Smooth muscle cell (in vitro differentiated cells): ENCODE measurements at regions not wholly inside any gene's neighbourhood (a gene's known extent, or its start where the extent isn't known, plus 50 kb on each side); places are given as distances from the start of the nearest gene placed in this dataset.

Experiments
- DNase-seq: peaks from one replicate; lab custom pipeline; 2025; ENCODE audit not compliant: unreplicated experiment; lab: John Stamatoyannopoulos, UW
- H2AFZ ChIP-seq: fragments of 200-600 bp; sonication (generic); 2 replicates; pipeline ENCODE4 v1.6.0; 2016; ENCODE audit warnings: antibody characterized with exemption, low read depth, mild to moderate bottlenecking
- H3F3A ChIP-seq: fragments of 200-600 bp; sonication (generic); 2 replicates; pipeline ENCODE4 v1.6.0; 2017; ENCODE audit warnings: antibody characterized with exemption, low read depth
- H3K27ac ChIP-seq: fragments of 200-600 bp; sonication (generic); 2 replicates; pipeline ENCODE4 v1.5.1; 2016; ENCODE audit warnings: low read depth, mild to moderate bottlenecking
- H3K27me3 ChIP-seq: fragments of 200-600 bp; sonication (generic); 2 replicates; pipeline ENCODE4 v1.6.1; 2016; ENCODE audit warnings: low read depth, mild to moderate bottlenecking
- H3K36me3 ChIP-seq: fragments of 200-600 bp; sonication (generic); 2 replicates; pipeline ENCODE4 v1.5.1; 2016; ENCODE audit warnings: low read depth
- H3K4me1 ChIP-seq: fragments of 200-600 bp; sonication (generic); 2 replicates; pipeline ENCODE4 v1.5.1; 2016; ENCODE audit warnings: low read depth
- H3K4me2 ChIP-seq: fragments of 200-600 bp; sonication (generic); 2 replicates; pipeline ENCODE4 v1.6.0; 2016; ENCODE audit warnings: mild to moderate bottlenecking
- H3K4me3 ChIP-seq: fragments of 200-600 bp; sonication (generic); 2 replicates; pipeline ENCODE4 v1.5.1; 2016; ENCODE audit warnings: mild to moderate bottlenecking
- H3K79me2 ChIP-seq: fragments of 200-600 bp; sonication (generic); 2 replicates; pipeline ENCODE4 v1.6.0; 2016; ENCODE audit warnings: low read depth, mild to moderate bottlenecking
- H3K9ac ChIP-seq: fragments of 200-600 bp; sonication (generic); 2 replicates; pipeline ENCODE4 v1.6.0; 2016; ENCODE audit warnings: low read depth
- H3K9me3 ChIP-seq: fragments of 200-600 bp; sonication (generic); replicated peaks from 2 replicates; pipeline ENCODE4 v1.5.1; 2016; ENCODE audit warnings: low read depth
- H4K20me1 ChIP-seq: fragments of 200-600 bp; sonication (generic); 2 replicates; pipeline ENCODE4 v1.6.0; 2016; ENCODE audit warnings: low read depth
- CTCF ChIP-seq: fragments of 200-600 bp; sonication (generic); IDR thresholded peaks from 2 replicates; pipeline ENCODE4 v1.5.1; 2017; ENCODE audit warnings: borderline replicate concordance, mild to moderate bottlenecking, antibody characterized with exemption; ENCODE audit not compliant: insufficient read depth, poor library complexity, severe bottlenecking
- WGBS: methylation state at CpG from one replicate; pipeline ENCODE4 v1.1.7; 2016; ENCODE audit warnings: low lambda C conversion rate; 5-methylcytosine and 5-hydroxymethylcytosine counted together

GRCh38 chr14:86243158-86243557 lies 713.2 kb downstream of the FLRT2 start:
- Histone ChIP-seq H3K27ac (no peak overlapping the region), H2AFZ (no peak overlapping the region), H3K9ac (no peak overlapping the region), H4K20me1 (no peaks in the 10 kb centered on the region), H3K9me3 (no peaks in the 10 kb centered on the region), H3K27me3 (no peaks in the 10 kb centered on the region), H3K4me2 (no peak overlapping the region), H3K4me1 (no peaks in the 10 kb centered on the region), H3K36me3 (no peaks in the 10 kb centered on the region), H3F3A (no peaks in the 10 kb centered on the region), H3K79me2 (no peaks in the 10 kb centered on the region), H3K4me3 (no peak overlapping the region)
- TF ChIP-seq CTCF, result no peak
- DNase-seq, result no peak

GRCh38 chr14:86237733-86238132 lies 707.8 kb downstream of the FLRT2 start:
- H3K36me3 ChIP-seq, result no peaks in the 10 kb centered on the region
- no peak overlapping the region for H3K9ac ChIP-seq
- H3K4me3 ChIP-seq, result no peak overlapping the region
- H3K9me3 ChIP-seq, result no peaks in the 10 kb centered on the region
- TF ChIP-seq CTCF, result no peak
- H4K20me1 ChIP-seq, result no peaks in the 10 kb centered on the region
- H3F3A ChIP-seq, result no peaks in the 10 kb centered on the region
- no peak overlapping the region for H2AFZ ChIP-seq
- no peak overlapping the region for H3K27ac ChIP-seq
- no peak for DNase-seq
- WGBS, result 72% methylated on average over 4 of the region's 4 CpGs
- H3K4me2 ChIP-seq, result no peak overlapping the region
- H3K4me1 ChIP-seq, result no peaks in the 10 kb centered on the region
- H3K27me3 ChIP-seq, result no peaks in the 10 kb centered on the region
- H3K79me2 ChIP-seq, result no peaks in the 10 kb centered on the region

GRCh38 chr14:86221755-86222154 lies 691.8 kb downstream of the FLRT2 start:
- Histone ChIP-seq H3K9ac (no peak overlapping the region), H3K4me2 (no peak overlapping the region), H3K79me2 (no peaks in the 10 kb centered on the region), H3K36me3 (no peaks in the 10 kb centered on the region), H3K9me3 (no peaks in the 10 kb centered on the region), H3K27ac (no peak overlapping the region), H3K27me3 (no peaks in the 10 kb centered on the region), H3K4me1 (no peaks in the 10 kb centered on the region), H2AFZ (no peak overlapping the region), H4K20me1 (no peaks in the 10 kb centered on the region), H3K4me3 (no peak overlapping the region), H3F3A (no peaks in the 10 kb centered on the region)
- no peak for TF ChIP-seq CTCF
- 31% methylated on average over 3 of the region's 3 CpGs for WGBS
- no peak for DNase-seq

- Histone ChIP-seq H4K20me1 (no peaks in the 10 kb centered on the region), H3K27me3 (no peaks in the 10 kb centered on the region), H3F3A (no peaks in the 10 kb centered on the region), H3K79me2 (no peaks in the 10 kb centered on the region), H3K4me2 (no peak overlapping the region), H3K4me1 (no peaks in the 10 kb centered on the region), H3K9me3 (no peaks in the 10 kb centered on the region), H2AFZ (no peak overlapping the region), H3K36me3 (no peaks in the 10 kb centered on the region), H3K4me3 (no peak overlapping the region), H3K27ac (no peak overlapping the region), H3K9ac (no peak overlapping the region)
- TF ChIP-seq CTCF, result no peak
- WGBS, result 44% methylated on average over 3 of the region's 3 CpGs
- DNase-seq, result no peak
Measured at GRCh38 chr14:86221000-86221399, 691.1 kb downstream of the FLRT2 start.
